ENCODE measurements at regions not wholly inside any gene's neighbourhood (a gene's known extent, or its start where the extent isn't known, plus 50 kb on each side); places are given as distances from the start of the nearest gene placed in this dataset.

- no peaks in the 10 kb centered on the region for H3K27me3 Mint-ChIP-seq (ENCODE audit: insufficient read depth)
- H3K27ac Mint-ChIP-seq: no peak overlapping the region
- no peak overlapping the region for H3K4me3 Mint-ChIP-seq
- no peak for DNase-seq
- H3K9me3 ChIP-seq (ENCODE audit: control insufficient read depth, low read length): no peaks in the 10 kb centered on the region
- WGBS, 2 experiments (ENCODE audit: insufficient coverage in 1 of 2, insufficient read length in 1 of 2): 67% methylated on average over 3 of the region's 3 CpGs; no CpG with 5 or more reads in 1 of the 2 experiments
- peaks cover 11% of the 10 kb centered on the region for H3K9me3 Mint-ChIP-seq
- no peak overlapping the region for H3K27ac ChIP-seq (ENCODE audit: low read depth, low read length)
- H3K4me3 ChIP-seq (ENCODE audit: low read length): no peak overlapping the region
- no peaks in the 10 kb centered on the region for H3K27me3 ChIP-seq (ENCODE audit: control insufficient read depth, insufficient read depth, low read length, poor library complexity, severe bottlenecking)
- H3K9ac ChIP-seq (ENCODE audit: extremely low read depth, low read length, poor library complexity, severe bottlenecking): no peak overlapping the region
- no peaks in the 10 kb centered on the region for H3K4me1 ChIP-seq (ENCODE audit: control insufficient read depth, insufficient read depth, low read length)
- H3K36me3 Mint-ChIP-seq (ENCODE audit: low read depth): no peaks in the 10 kb centered on the region
- H3K4me1 Mint-ChIP-seq: peaks cover 3% of the 10 kb centered on the region
- no peaks in the 10 kb centered on the region for H3K36me3 ChIP-seq (ENCODE audit: control insufficient read depth, insufficient read depth, low read length)
- no peak for TF ChIP-seq CTCF (conservative IDR thresholded peaks at IDR 0.05)
Observed at GRCh38 chr1:60487565-60488345, 414.2 kb upstream of the C1orf87 start.

- no peaks in the 10 kb centered on the region for H3K27me3 Mint-ChIP-seq (ENCODE audit: insufficient read depth)
- DNase-seq: no peak
- no peak overlapping the region for H3K9ac ChIP-seq (ENCODE audit: extremely low read depth, low read length, poor library complexity, severe bottlenecking)
- H3K27me3 ChIP-seq (ENCODE audit: control insufficient read depth, insufficient read depth, low read length, poor library complexity, severe bottlenecking): no peaks in the 10 kb centered on the region
- 96 to 100% methylated on average over 1 to 3 of the region's 3 CpGs for WGBS, 2 experiments (ENCODE audit: insufficient coverage in 1 of 2, insufficient read length in 1 of 2)
- no peak for TF ChIP-seq CTCF (conservative IDR thresholded peaks at IDR 0.05)
- no peaks in the 10 kb centered on the region for H3K36me3 Mint-ChIP-seq (ENCODE audit: low read depth)
- no peaks in the 10 kb centered on the region for H3K4me1 Mint-ChIP-seq
- no peak overlapping the region for H3K27ac Mint-ChIP-seq
- H3K9me3 Mint-ChIP-seq: peaks cover 6% of the 10 kb centered on the region
- H3K36me3 ChIP-seq (ENCODE audit: control insufficient read depth, insufficient read depth, low read length): no peaks in the 10 kb centered on the region
- H3K9me3 ChIP-seq (ENCODE audit: control insufficient read depth, low read length): peaks cover 11% of the 10 kb centered on the region
- no peak overlapping the region for H3K4me3 Mint-ChIP-seq
- no peaks in the 10 kb centered on the region for H3K4me1 ChIP-seq (ENCODE audit: control insufficient read depth, insufficient read depth, low read length)
- H3K4me3 ChIP-seq (ENCODE audit: low read length): no peak overlapping the region
- peak overlapping the region; percentile 52 for H3K27ac ChIP-seq (ENCODE audit: low read depth, low read length)
Observed at GRCh38 chr1:60483509-60483908, 409.9 kb upstream of the C1orf87 start.

- no peak for DNase-seq
- no peaks in the 10 kb centered on the region for H3K9me3 ChIP-seq (ENCODE audit: control insufficient read depth, low read length)
- H3K9ac ChIP-seq (ENCODE audit: extremely low read depth, low read length, poor library complexity, severe bottlenecking): no peak overlapping the region
- WGBS, 2 experiments (ENCODE audit: insufficient coverage in 1 of 2, insufficient read length in 1 of 2): 94% methylated on average over 1 of the region's 1 CpG; no CpG with 5 or more reads in 1 of the 2 experiments
- H3K27ac ChIP-seq (ENCODE audit: low read depth, low read length): no peak overlapping the region
- H3K36me3 Mint-ChIP-seq (ENCODE audit: low read depth): no peaks in the 10 kb centered on the region
- no peaks in the 10 kb centered on the region for H3K27me3 Mint-ChIP-seq (ENCODE audit: insufficient read depth)
- TF ChIP-seq CTCF (conservative IDR thresholded peaks at IDR 0.05): no peak
- H3K4me1 ChIP-seq (ENCODE audit: control insufficient read depth, insufficient read depth, low read length): peaks cover 3% of the 10 kb centered on the region
- no peaks in the 10 kb centered on the region for H3K9me3 Mint-ChIP-seq
- H3K4me3 Mint-ChIP-seq: no peak overlapping the region
- no peaks in the 10 kb centered on the region for H3K4me1 Mint-ChIP-seq
- H3K4me3 ChIP-seq (ENCODE audit: low read length): no peak overlapping the region
- no peaks in the 10 kb centered on the region for H3K36me3 ChIP-seq (ENCODE audit: control insufficient read depth, insufficient read depth, low read length)
- no peaks in the 10 kb centered on the region for H3K27me3 ChIP-seq (ENCODE audit: control insufficient read depth, insufficient read depth, low read length, poor library complexity, severe bottlenecking)
- no peak overlapping the region for H3K27ac Mint-ChIP-seq
Observed at GRCh38 chr1:60470246-60470645, 396.7 kb upstream of the C1orf87 start.
